Lower leg skin (tissue), 4 donors: ENCODE measurements at regions not wholly inside any gene's neighbourhood (a gene's known extent, or its start where the extent isn't known, plus 50 kb on each side); places are given as distances from the start of the nearest gene placed in this dataset.

Experiments used
- DNase-seq, 2 donors: peaks; one replicate each; pipeline ENCODE4 v3.0.0-alpha.2; 2019; ENCODE audit warnings: low spot score in 2 of 2
- H3K4me3 ChIP-seq: fragments of 200-600 bp; sonication (generic); 2 replicates; pipeline ENCODE4 v1.5.1; 2017; ENCODE audit warnings: mild to moderate bottlenecking, low read depth; ENCODE audit not compliant: poor library complexity, severe bottlenecking
- CTCF ChIP-seq, 3 donors: fragments of 450-650 bp; IDR thresholded peaks; one replicate each; pipeline ENCODE4 v1.5.1; 2016; ENCODE audit warnings: antibody characterized with exemption in 3 of 3, mild to moderate bottlenecking in 3 of 3, moderate library complexity in 2 of 3
- POLR2A ChIP-seq, 2 donors: fragments of 450-650 bp; IDR thresholded peaks; one replicate each; pipeline ENCODE4 v1.6.1; 2016 to 2017; ENCODE audit warnings: antibody characterized with exemption in 2 of 2, mild to moderate bottlenecking in 1 of 2, moderate library complexity in 1 of 2
- WGBS, 2 donors: methylation state at CpG; one replicate each; pipeline ENCODE4 v1.1.5; 2018; 5-methylcytosine and 5-hydroxymethylcytosine counted together
- intact Hi-C: fragments of 100-400 bp; cut with DNase I; formaldehyde crosslinking; loops from one replicate; pipeline ENCODE4 v1.15.0; 2023; ENCODE audit warnings: low total_unique reads

- H3K4me3 ChIP-seq: no peak overlapping the region
- no peak for TF ChIP-seq POLR2A (IDR thresholded peaks at IDR 0.05)
- TF ChIP-seq CTCF (IDR thresholded peaks at IDR 0.05): no peak
- intact Hi-C loops: no loop called here
- DNase-seq: no peak
- 67 to 68% methylated on average over 21 to 22 of the region's 22 CpGs for WGBS, 2 donors
Measured at GRCh38 chr17:77822302-77823030, 136.0 kb upstream of the TNRC6C start.

GRCh38 chr17:77824102-77824779, 134.3 kb upstream of the TNRC6C start:
- TF ChIP-seq CTCF (IDR thresholded peaks at IDR 0.05): no peak
- no peak for TF ChIP-seq POLR2A (IDR thresholded peaks at IDR 0.05)
- no peak overlapping the region for H3K4me3 ChIP-seq
- WGBS, 2 donors: 79 to 81% methylated on average over 11 of the region's 11 CpGs
- no peak for DNase-seq
- intact Hi-C loops: no loop called here

- no peak for DNase-seq
- no peak overlapping the region for H3K4me3 ChIP-seq
- TF ChIP-seq POLR2A (IDR thresholded peaks at IDR 0.05): no peak
- TF ChIP-seq CTCF (IDR thresholded peaks at IDR 0.05): no peak
- intact Hi-C loops: no loop called here
- 92 to 93% methylated on average over 9 of the region's 9 CpGs for WGBS, 2 donors
Measured at GRCh38 chr17:77824780-77825280, 133.7 kb upstream of the TNRC6C start.

- WGBS, 2 donors: 79 to 87% methylated on average over 15 of the region's 15 CpGs
- DNase-seq: no peak
- H3K4me3 ChIP-seq: no peak overlapping the region
- TF ChIP-seq POLR2A (IDR thresholded peaks at IDR 0.05) (no peak), CTCF (IDR thresholded peaks at IDR 0.05) (no peak)
- intact Hi-C loops: no loop called here
Measured at GRCh38 chr17:77825621-77826020, 132.9 kb upstream of the TNRC6C start.

GRCh38 chr17:77826132-77826873, 132.2 kb upstream of the TNRC6C start:
- 81 to 88% methylated on average over 7 to 8 of the region's 8 CpGs for WGBS, 2 donors
- intact Hi-C loops: no loop called here

More at GRCh38 chr17:77826132-77826873, 132.2 kb upstream of the TNRC6C start:
- no peak for DNase-seq
- H3K4me3 ChIP-seq: no peak overlapping the region
- TF ChIP-seq POLR2A (IDR thresholded peaks at IDR 0.05): no peak
- TF ChIP-seq CTCF (IDR thresholded peaks at IDR 0.05): no peak
